ENCODE measurements at regions not wholly inside any gene's neighbourhood (a gene's known extent, or its start where the extent isn't known, plus 50 kb on each side); places are given as distances from the start of the nearest gene placed in this dataset.
A peak's percentile ranks its signal among the peaks of the same experiment; 100 is the strongest.

DNA sequence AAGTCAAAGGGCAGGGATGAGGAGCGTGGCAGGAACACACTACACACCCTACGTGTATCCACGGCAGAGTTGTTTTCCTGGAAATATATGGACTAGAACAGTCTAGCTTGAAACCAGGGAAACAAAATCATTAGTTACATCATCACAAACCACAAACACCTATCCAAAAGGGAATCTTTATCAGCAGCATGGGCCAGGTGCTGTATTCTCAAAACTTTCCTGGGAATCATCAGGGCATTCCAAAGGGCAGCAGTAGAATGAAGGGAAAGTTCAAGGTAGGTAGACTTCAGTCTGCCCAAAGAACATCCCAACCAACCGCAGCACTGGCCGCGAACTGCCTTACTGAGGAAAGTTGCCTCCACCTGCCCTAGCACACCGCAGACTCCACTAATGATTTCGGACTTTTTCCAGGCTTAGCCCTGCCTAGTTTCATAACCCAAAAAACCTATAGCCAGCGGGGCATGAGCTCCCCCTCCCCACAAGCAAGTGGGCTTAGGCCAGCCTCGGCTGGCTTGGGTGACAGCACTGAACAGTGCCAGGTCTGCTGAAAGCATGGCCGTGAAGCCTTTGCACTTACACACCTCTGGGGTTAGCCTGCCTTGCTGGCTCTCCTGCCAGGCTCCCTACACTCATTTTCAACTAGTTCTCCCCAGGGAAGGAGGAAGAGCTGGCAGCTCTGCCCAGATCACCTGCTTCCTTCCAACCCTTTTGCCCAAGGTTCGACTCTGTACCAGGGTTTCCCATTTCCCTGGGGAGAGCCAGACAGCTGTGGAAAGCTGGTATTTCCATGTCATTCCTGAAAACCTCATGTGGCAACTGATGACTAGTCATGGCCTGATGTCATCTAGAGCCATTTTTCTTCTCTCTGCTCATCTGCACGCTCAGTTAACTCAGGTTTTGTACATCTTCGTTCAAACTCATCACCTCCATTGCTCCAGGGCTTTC lies 77.3 kb upstream of the UBAC2 start:
- DNase-seq (ENCODE audit: low spot score) (no peak), ATAC-seq (ENCODE audit: low read depth) (peak; percentile 29; the same call in 1 of the 3 replicates)
- H3K4me3 ChIP-seq (ENCODE audit: severe bottlenecking): no peak overlapping the region
- H3K27me3 ChIP-seq (ENCODE audit: insufficient read depth, poor library complexity, severe bottlenecking): no peaks in the 10 kb centered on the region
- H3K9me3 ChIP-seq (ENCODE audit: severe bottlenecking): no peaks in the 10 kb centered on the region
- H3K4me1 ChIP-seq (ENCODE audit: insufficient read depth, poor library complexity, severe bottlenecking): peaks cover 20% of the 10 kb centered on the region
- H3K27ac ChIP-seq (ENCODE audit: poor library complexity, severe bottlenecking): peak overlapping the region; percentile 74
- TF ChIP-seq, protein P1, sequence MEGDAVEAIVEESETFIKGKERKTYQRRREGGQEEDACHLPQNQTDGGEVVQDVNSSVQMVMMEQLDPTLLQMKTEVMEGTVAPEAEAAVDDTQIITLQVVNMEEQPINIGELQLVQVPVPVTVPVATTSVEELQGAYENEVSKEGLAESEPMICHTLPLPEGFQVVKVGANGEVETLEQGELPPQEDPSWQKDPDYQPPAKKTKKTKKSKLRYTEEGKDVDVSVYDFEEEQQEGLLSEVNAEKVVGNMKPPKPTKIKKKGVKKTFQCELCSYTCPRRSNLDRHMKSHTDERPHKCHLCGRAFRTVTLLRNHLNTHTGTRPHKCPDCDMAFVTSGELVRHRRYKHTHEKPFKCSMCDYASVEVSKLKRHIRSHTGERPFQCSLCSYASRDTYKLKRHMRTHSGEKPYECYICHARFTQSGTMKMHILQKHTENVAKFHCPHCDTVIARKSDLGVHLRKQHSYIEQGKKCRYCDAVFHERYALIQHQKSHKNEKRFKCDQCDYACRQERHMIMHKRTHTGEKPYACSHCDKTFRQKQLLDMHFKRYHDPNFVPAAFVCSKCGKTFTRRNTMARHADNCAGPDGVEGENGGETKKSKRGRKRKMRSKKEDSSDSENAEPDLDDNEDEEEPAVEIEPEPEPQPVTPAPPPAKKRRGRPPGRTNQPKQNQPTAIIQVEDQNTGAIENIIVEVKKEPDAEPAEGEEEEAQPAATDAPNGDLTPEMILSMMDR (IDR thresholded peaks at IDR 0.05; ENCODE audit: poor library complexity, severe bottlenecking): no peak
- H3K36me3 ChIP-seq (ENCODE audit: low read depth): no peaks in the 10 kb centered on the region

DNA sequence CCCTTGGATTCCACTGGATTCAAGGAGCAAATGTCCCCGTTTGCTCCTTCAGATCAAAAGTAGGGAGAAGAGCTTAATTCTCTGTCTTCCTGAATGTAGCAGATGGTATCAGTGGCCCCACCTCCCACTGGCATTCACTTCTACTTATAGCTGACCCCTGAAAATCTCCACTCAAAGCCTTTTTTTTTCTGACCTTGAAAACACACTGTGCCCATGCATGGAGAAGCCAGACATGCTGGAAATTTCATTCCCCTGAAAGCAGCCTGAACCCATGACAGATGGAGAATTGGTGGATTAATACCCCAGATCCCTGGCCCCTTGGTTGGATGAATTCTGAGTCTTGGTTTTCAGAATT lies 76.6 kb upstream of the UBAC2 start:
- Histone ChIP-seq H3K27ac (ENCODE audit: poor library complexity, severe bottlenecking) (peak overlapping the region; percentile 74), H3K36me3 (ENCODE audit: low read depth) (no peaks in the 10 kb centered on the region)

DNA sequence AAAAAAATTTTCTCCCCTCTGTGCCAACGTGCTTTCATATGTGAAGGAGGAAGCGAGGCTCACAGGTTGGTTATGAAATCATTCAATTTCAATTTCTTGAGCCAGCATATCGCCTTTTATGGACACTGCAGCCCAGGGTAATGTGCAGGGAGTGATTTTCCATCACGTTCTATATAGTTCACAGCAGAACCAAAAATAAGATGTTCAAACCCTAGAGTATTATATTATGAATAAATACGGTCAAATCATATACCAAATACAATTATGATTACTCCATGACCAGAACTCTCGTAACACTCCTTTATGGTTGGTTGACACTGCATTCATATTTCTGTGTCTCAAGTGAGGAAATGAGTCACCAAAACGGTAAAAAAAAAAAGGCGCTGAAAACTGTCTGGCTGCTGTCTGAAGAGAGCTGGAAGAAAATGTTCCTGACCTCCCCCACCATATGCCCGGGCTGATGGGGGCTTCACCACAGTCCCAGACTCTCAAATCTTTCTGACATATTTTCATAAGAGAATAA lies 75.8 kb upstream of the UBAC2 start:
- H3K4me3 ChIP-seq (ENCODE audit: severe bottlenecking): peak overlapping the region; percentile 2
- no peaks in the 10 kb centered on the region for H3K36me3 ChIP-seq (ENCODE audit: low read depth)
- H3K4me1 ChIP-seq (ENCODE audit: insufficient read depth, poor library complexity, severe bottlenecking): peaks cover 20% of the 10 kb centered on the region
- H3K27ac ChIP-seq (ENCODE audit: poor library complexity, severe bottlenecking): peak overlapping the region; percentile 74
- ATAC-seq (ENCODE audit: low read depth) (peak; percentile 88), DNase-seq (ENCODE audit: low spot score) (no peak)
- no peaks in the 10 kb centered on the region for H3K9me3 ChIP-seq (ENCODE audit: severe bottlenecking)
- TF ChIP-seq, protein P1 (IDR thresholded peaks at IDR 0.05; ENCODE audit: poor library complexity, severe bottlenecking): no peak
- no peaks in the 10 kb centered on the region for H3K27me3 ChIP-seq (ENCODE audit: insufficient read depth, poor library complexity, severe bottlenecking)

More for the DNA sequence above, 76.6 kb upstream of the UBAC2 start:
- TF ChIP-seq, protein P1 (IDR thresholded peaks at IDR 0.05; ENCODE audit: poor library complexity, severe bottlenecking): no peak
- no peaks in the 10 kb centered on the region for H3K27me3 ChIP-seq (ENCODE audit: insufficient read depth, poor library complexity, severe bottlenecking)
- no peaks in the 10 kb centered on the region for H3K9me3 ChIP-seq (ENCODE audit: severe bottlenecking)
- no peak for ATAC-seq (ENCODE audit: low read depth)
- peaks cover 20% of the 10 kb centered on the region for H3K4me1 ChIP-seq (ENCODE audit: insufficient read depth, poor library complexity, severe bottlenecking)
- no peak for DNase-seq (ENCODE audit: low spot score)
- no peak overlapping the region for H3K4me3 ChIP-seq (ENCODE audit: severe bottlenecking)

GRCh38 chr13:99125326-99125915 lies 75.2 kb upstream of the UBAC2 start:
- no peak overlapping the region for H3K4me3 ChIP-seq (ENCODE audit: severe bottlenecking)
- H3K4me1 ChIP-seq (ENCODE audit: insufficient read depth, poor library complexity, severe bottlenecking): peaks cover 20% of the 10 kb centered on the region
- H3K27me3 ChIP-seq (ENCODE audit: insufficient read depth, poor library complexity, severe bottlenecking): no peaks in the 10 kb centered on the region
- H3K27ac ChIP-seq (ENCODE audit: poor library complexity, severe bottlenecking): peak overlapping the region; percentile 74
- no peaks in the 10 kb centered on the region for H3K36me3 ChIP-seq (ENCODE audit: low read depth)
- ATAC-seq (ENCODE audit: low read depth) (no peak), DNase-seq (ENCODE audit: low spot score) (no peak)
- H3K9me3 ChIP-seq (ENCODE audit: severe bottlenecking): no peaks in the 10 kb centered on the region
- TF ChIP-seq, protein P1 (IDR thresholded peaks at IDR 0.05; ENCODE audit: poor library complexity, severe bottlenecking): no peak
